Loucy (cell line): ENCODE measurements at regions not wholly inside any gene's neighbourhood (a gene's known extent, or its start where the extent isn't known, plus 50 kb on each side); places are given as distances from the start of the nearest gene placed in this dataset.

Source experiments
- H2AFZ ChIP-seq: fragments of 200-600 bp; sonication (generic); 2 replicates; pipeline ENCODE4 v1.6.0; 2016; ENCODE audit warnings: antibody characterized with exemption, mild to moderate bottlenecking, low read length, moderate library complexity
- H3F3A ChIP-seq: fragments of 200-600 bp; 2 replicates; pipeline ENCODE4 v1.6.0; 2016; ENCODE audit warnings: antibody characterized with exemption, low read depth, mild to moderate bottlenecking
- H3K27me3 ChIP-seq: fragments of 200-600 bp; sonication (generic); 2 replicates; pipeline ENCODE4 v1.6.1; 2014; ENCODE audit warnings: low read length, mild to moderate bottlenecking; ENCODE audit not compliant: insufficient read depth, poor library complexity, severe bottlenecking
- H3K36me3 ChIP-seq: fragments of 200-600 bp; sonication (generic); 2 replicates; pipeline ENCODE4 v1.6.1; 2016; ENCODE audit warnings: low read length; ENCODE audit not compliant: insufficient read depth
- H3K4me1 ChIP-seq: fragments of 200-600 bp; sonication (generic); 2 replicates; pipeline ENCODE4 v1.5.1; 2014; ENCODE audit warnings: low read length, mild to moderate bottlenecking; ENCODE audit not compliant: insufficient read depth, poor library complexity, severe bottlenecking
- H3K4me2 ChIP-seq: fragments of 200-600 bp; sonication (generic); 2 replicates; pipeline ENCODE4 v1.6.0; 2014; ENCODE audit warnings: antibody characterized with exemption, low read length, low read depth, mild to moderate bottlenecking; ENCODE audit not compliant: poor library complexity, severe bottlenecking
- H3K4me3 ChIP-seq: fragments of 200-600 bp; sonication (generic); 2 replicates; pipeline ENCODE4 v1.5.1; 2014; ENCODE audit warnings: low read length, mild to moderate bottlenecking, mixed read lengths; ENCODE audit not compliant: poor library complexity, severe bottlenecking
- H3K79me2 ChIP-seq: fragments of 200-600 bp; sonication (generic); 2 replicates; pipeline ENCODE4 v1.6.1; 2014; ENCODE audit warnings: low read length; ENCODE audit not compliant: insufficient read depth
- H3K9ac ChIP-seq: fragments of 200-600 bp; sonication (generic); 2 replicates; pipeline ENCODE4 v1.6.0; 2014; ENCODE audit warnings: mild to moderate bottlenecking, low read depth, low read length, moderate library complexity; ENCODE audit not compliant: poor library complexity, severe bottlenecking
- H3K9me2 ChIP-seq: fragments of 200-600 bp; sonication (generic); replicated peaks from 2 replicates; pipeline ENCODE4 v1.6.1; 2016; ENCODE audit warnings: low read depth, low read length, mixed read lengths
- H3K9me3 ChIP-seq: fragments of 200-600 bp; sonication (generic); 2 replicates; pipeline ENCODE4 v1.6.1; 2014; ENCODE audit warnings: mild to moderate bottlenecking, antibody characterized with exemption, low read length, low read depth; ENCODE audit not compliant: insufficient read depth
- H4K20me1 ChIP-seq: fragments of 200-600 bp; sonication (generic); 2 replicates; pipeline ENCODE4 v1.6.0; 2014; ENCODE audit warnings: antibody characterized with exemption, low read length, mild to moderate bottlenecking; ENCODE audit not compliant: insufficient read depth, poor library complexity, severe bottlenecking
- CTCF ChIP-seq: fragments of 200-600 bp; sonication (generic); conservative IDR thresholded peaks from 2 replicates; pipeline ENCODE4 v1.5.1; 2014; ENCODE audit warnings: mild to moderate bottlenecking, antibody characterized with exemption, low read length
- EZH2phosphoT487 ChIP-seq: fragments of 200-600 bp; IDR thresholded peaks from 2 replicates; pipeline ENCODE4 v1.6.1; 2018; ENCODE audit warnings: antibody characterized with exemption, mild to moderate bottlenecking, moderate library complexity, borderline replicate concordance

- H4K20me1 ChIP-seq = no peaks in the 10 kb centered on the region
Observed at GRCh38 chr18:44620812-44621211, 59.9 kb upstream of the SETBP1 start.

DNA sequence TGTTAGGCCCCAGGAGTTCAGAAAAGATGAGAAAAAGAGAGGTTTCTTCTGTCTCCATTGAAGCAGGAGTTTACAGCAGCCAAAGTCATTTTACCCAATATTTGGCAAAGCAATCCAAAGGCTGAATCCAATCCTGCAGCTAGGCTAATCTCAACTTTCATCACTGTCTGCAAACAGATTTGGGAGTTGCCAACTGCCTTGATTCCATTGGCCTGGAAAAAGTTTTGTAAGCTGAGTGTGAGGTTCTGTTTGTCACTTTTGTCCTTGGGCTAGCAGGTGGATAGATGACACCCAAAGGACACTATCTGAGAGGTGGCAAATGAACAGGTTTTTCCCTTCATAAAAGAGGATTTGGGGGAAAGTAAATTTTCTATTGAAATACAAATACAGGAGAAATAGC is 56.6 kb upstream of the SETBP1 start:
- H3K9ac ChIP-seq = no peak overlapping the region
- H3F3A ChIP-seq = no peaks in the 10 kb centered on the region
- no peaks in the 10 kb centered on the region for H4K20me1 ChIP-seq
- no peak overlapping the region for H3K4me3 ChIP-seq
- TF ChIP-seq EZH2phosphoT487 (no peak), CTCF (no peak)
- H3K79me2 ChIP-seq = no peaks in the 10 kb centered on the region
- no peaks in the 10 kb centered on the region for H3K9me2 ChIP-seq
- H3K4me2 ChIP-seq = no peak overlapping the region
- H3K9me3 ChIP-seq = no peaks in the 10 kb centered on the region
- no peaks in the 10 kb centered on the region for H3K36me3 ChIP-seq
- peaks cover 4% of the 10 kb centered on the region for H3K4me1 ChIP-seq
- no peaks in the 10 kb centered on the region for H3K27me3 ChIP-seq
- no peak overlapping the region for H2AFZ ChIP-seq

More at GRCh38 chr18:44620812-44621211, 59.9 kb upstream of the SETBP1 start:
- H3K9me3 ChIP-seq = no peaks in the 10 kb centered on the region
- no peaks in the 10 kb centered on the region for H3K79me2 ChIP-seq
- H2AFZ ChIP-seq = no peak overlapping the region
- H3K4me1 ChIP-seq = peaks cover 4% of the 10 kb centered on the region
- H3K9me2 ChIP-seq = no peaks in the 10 kb centered on the region
- H3F3A ChIP-seq = no peaks in the 10 kb centered on the region
- no peaks in the 10 kb centered on the region for H3K27me3 ChIP-seq
- no peak for TF ChIP-seq EZH2phosphoT487
- no peak for TF ChIP-seq CTCF
- no peak overlapping the region for H3K4me3 ChIP-seq
- no peak overlapping the region for H3K9ac ChIP-seq
- H3K4me2 ChIP-seq = no peak overlapping the region
- no peaks in the 10 kb centered on the region for H3K36me3 ChIP-seq

DNA sequence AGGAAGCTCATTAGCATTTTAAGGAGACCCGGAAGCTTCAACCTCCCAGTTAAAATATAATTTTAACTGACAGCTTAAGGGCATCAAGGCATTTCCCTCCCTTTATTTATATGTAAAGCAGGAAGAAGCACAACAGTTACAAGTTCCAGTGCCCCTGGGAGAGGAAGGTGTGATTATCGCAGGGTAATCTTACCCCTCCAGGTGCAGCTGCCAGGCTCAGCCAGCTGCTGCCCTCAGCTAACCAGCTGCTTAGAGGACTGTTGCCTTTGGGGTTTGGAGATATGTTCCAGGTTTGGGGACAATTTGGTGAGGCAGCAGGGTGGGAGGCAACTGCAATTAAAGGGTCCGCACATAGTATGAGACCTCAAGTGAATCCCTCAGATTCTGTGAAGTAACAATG is 55.3 kb upstream of the SETBP1 start:
- H3K4me3 ChIP-seq = no peak overlapping the region
- no peak overlapping the region for H3K9ac ChIP-seq
- H3K4me1 ChIP-seq = peaks cover 4% of the 10 kb centered on the region
- TF ChIP-seq EZH2phosphoT487 (no peak), CTCF (no peak)
- H3K36me3 ChIP-seq = no peaks in the 10 kb centered on the region
- H3K27me3 ChIP-seq = no peaks in the 10 kb centered on the region
- H3F3A ChIP-seq = no peaks in the 10 kb centered on the region
- H3K9me3 ChIP-seq = no peaks in the 10 kb centered on the region
- H2AFZ ChIP-seq = no peak overlapping the region
- H3K4me2 ChIP-seq = no peak overlapping the region
- no peaks in the 10 kb centered on the region for H3K79me2 ChIP-seq
- no peaks in the 10 kb centered on the region for H3K9me2 ChIP-seq
- no peaks in the 10 kb centered on the region for H4K20me1 ChIP-seq
